GM12873 (cell line): ENCODE measurements at regions not wholly inside any gene's neighbourhood (a gene's known extent, or its start where the extent isn't known, plus 50 kb on each side); places are given as distances from the start of the nearest gene placed in this dataset.

Experiments used
- CTCF ChIP-seq: IDR thresholded peaks from 2 replicates; pipeline ENCODE4 v1.5.1; 2012; ENCODE audit warnings: low read depth, mild to moderate bottlenecking, moderate library complexity, low read length, control low read depth; ENCODE audit not compliant: insufficient read depth; ENCODE audit errors: missing control alignments

GRCh38 chrX:25737540-25737939 lies 400.6 kb upstream of the MAGEB18 start:
- TF ChIP-seq CTCF: no peak

GRCh38 chrX:25742334-25742733 lies 395.8 kb upstream of the MAGEB18 start:
- TF ChIP-seq CTCF: no peak

- TF ChIP-seq CTCF: no peak
Observed at GRCh38 chrX:25754399-25754798, 383.7 kb upstream of the MAGEB18 start.

DNA sequence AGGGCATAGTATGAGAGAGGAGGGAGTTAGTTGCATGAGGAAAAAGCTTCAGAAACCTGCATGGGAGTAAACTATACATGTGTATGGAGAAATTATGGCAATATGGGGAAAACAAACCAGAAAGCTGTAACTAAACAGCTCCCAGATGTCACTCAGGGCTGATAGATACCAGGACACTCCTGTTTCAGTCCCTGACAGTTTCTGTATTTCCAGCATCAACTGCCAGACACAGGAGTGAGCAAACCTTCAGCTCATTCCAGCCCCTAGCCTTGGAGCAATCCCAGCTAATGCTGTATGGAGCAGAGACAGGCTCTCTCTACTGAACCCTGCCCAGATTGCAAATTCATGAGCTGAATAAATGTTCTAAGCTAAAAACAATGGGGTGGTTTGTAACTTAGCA lies 382.9 kb upstream of the MAGEB18 start:
- no peak for TF ChIP-seq CTCF

DNA sequence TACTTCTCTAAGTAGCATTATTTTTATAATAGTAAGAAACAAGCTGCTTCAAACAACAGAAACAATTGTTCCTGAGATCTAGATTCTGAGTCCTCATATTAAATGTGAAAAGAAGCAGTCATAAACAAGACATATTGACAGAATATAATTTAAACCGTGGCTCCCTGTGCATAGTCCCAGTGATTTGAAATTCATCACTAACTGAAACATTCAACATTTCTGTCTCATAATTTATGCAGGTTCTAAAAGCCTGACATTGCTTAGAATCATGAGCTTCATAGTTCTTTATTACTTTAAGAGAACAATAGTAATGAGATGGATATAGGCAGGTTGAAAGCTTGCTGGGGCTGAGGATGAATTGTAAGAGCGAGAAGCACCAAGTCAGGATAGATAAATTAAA lies 375.5 kb upstream of the MAGEB18 start:
- no peak for TF ChIP-seq CTCF

- no peak for TF ChIP-seq CTCF
Observed at GRCh38 chrX:25805744-25806143, 332.4 kb upstream of the MAGEB18 start.

GRCh38 chrX:25807022-25807421 lies 331.1 kb upstream of the MAGEB18 start:
- no peak for TF ChIP-seq CTCF

DNA sequence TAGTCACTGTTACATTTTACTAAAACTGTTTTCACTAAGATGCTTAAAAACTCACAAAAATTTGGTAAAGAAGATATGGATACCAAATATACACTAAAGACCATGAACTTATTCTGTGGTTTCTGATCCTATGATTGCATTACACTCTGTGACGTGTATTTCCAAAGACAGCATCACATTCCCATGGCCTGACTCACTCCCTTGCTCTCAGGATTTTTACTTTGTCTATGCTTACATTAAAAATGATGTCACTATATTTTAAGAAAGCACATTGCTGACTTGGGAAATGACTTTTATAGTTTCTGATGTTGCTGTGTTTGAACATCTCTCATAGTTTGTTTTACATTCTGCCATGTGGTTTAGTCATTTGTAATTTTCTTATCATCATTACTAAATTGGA lies 327.9 kb upstream of the MAGEB18 start:
- no peak for TF ChIP-seq CTCF
